Heart left ventricle (tissue), 13 donors: ENCODE measurements at regions not wholly inside any gene's neighbourhood (a gene's known extent, or its start where the extent isn't known, plus 50 kb on each side); places are given as distances from the start of the nearest gene placed in this dataset.

ENCODE experiments used
- CTCF ChIP-seq, 12 donors: fragments of 200-600 bp; sonication (generic) in 4 of 12; IDR thresholded peaks; one replicate each; pipeline versions ENCODE4 v1.5.0 to v1.8.0; 2018 to 2022; ENCODE audit warnings: antibody characterized with exemption in 12 of 12, mild to moderate bottlenecking in 5 of 12
- POLR2A ChIP-seq, 2 donors: fragments of 450-650 bp; IDR thresholded peaks; one replicate each; pipeline ENCODE4 v1.6.1; 2017; ENCODE audit warnings: antibody characterized with exemption in 2 of 2, mild to moderate bottlenecking in 2 of 2, moderate library complexity in 2 of 2
- donor health status: ischemic (EF 13 %, LVEDD 7.1; RV severe dilation, severe dysfunction).
- donor health status: DM: no; HTN: yes; CAD: no.
- donor health status: DM: no; HTN: no; CAD: no.
- donor health status: ischemic (EF 25% LVEDD 6.9; RV normal size, moderate dysfunction).
- donor health status: ischemic (EF 25% LVEDD 5.7; RV mildly dilated, moderate dysfunction).
- donor health status: ischemic (EF 35%, LVEDD 5.7; RV mildly dilated, moderate dysfunction).
- donor health status: nonischemic (EF 11% LVEDD 7.7; RV severe dilation, severe dysfunction).
- donor health status: DM: yes; HTN: yes; CAD: no.
- donor health status: PGD.
- donor health status: ischemic (EF 29% LVEDD 5.4; RV normal size, mild dysfunction).
- donor health status: nonischemic (EF 23%, LVEDD 6.1; RV moderate dilation, normal function).

- TF ChIP-seq POLR2A (IDR thresholded peaks at IDR 0.05): no peak
- TF ChIP-seq CTCF (IDR thresholded peaks at IDR 0.05): no peak
Measured at GRCh38 chr17:63293323-63294075, 152.6 kb downstream of the CYB561 start.
